ENCODE measurements at regions not wholly inside any gene's neighbourhood (a gene's known extent, or its start where the extent isn't known, plus 50 kb on each side); places are given as distances from the start of the nearest gene placed in this dataset.

GRCh38 chr17:6941989-6942388, 53.9 kb upstream of the ALOX12 start:
- no peak for DNase-seq

- no peak for DNase-seq
Observed at GRCh38 chr17:6943406-6943805, 52.4 kb upstream of the ALOX12 start.

All from right hindlimb (tissue), 1 donor.